Ovary (tissue), 3 donors: ENCODE measurements at regions not wholly inside any gene's neighbourhood (a gene's known extent, or its start where the extent isn't known, plus 50 kb on each side); places are given as distances from the start of the nearest gene placed in this dataset.

Experiments
- POLR2A ChIP-seq: fragments of 450-650 bp; IDR thresholded peaks from one replicate; pipeline ENCODE4 v1.6.1; 2017; ENCODE audit warnings: antibody characterized with exemption, mild to moderate bottlenecking, moderate library complexity
- TF ChIP-seq, protein P1 (sequence below), 3 donors: fragments of 450-650 bp in 2 of 3; fragments of 200-600 bp in 1 of 3; IDR thresholded peaks; one replicate each; pipeline versions ENCODE4 v1.5.1 to v1.8.0; 2016 to 2022; ENCODE audit warnings: antibody characterized with exemption in 3 of 3, mild to moderate bottlenecking in 1 of 3
- donor health status: DM: no; HTN: no; CAD: no.

DNA sequence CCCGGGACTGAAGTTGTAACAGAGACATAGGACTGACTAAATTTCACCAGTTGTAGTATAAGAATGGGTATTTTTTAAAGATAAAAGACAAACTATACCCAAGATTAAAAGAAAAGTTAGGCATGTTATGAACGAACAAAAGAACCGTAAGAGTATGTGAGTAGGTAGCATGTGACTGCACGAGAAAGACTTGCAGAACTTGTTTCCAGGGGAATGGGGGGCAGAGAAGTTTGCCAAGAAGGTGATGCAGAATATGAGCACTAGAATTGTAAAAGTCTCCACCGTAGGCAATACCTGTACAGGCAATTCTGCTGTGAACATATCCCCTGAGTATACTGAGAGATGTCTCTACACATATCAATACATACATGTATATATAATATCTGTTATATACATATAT lies 614.7 kb downstream of the PRELID2 start:
- TF ChIP-seq, protein P1, sequence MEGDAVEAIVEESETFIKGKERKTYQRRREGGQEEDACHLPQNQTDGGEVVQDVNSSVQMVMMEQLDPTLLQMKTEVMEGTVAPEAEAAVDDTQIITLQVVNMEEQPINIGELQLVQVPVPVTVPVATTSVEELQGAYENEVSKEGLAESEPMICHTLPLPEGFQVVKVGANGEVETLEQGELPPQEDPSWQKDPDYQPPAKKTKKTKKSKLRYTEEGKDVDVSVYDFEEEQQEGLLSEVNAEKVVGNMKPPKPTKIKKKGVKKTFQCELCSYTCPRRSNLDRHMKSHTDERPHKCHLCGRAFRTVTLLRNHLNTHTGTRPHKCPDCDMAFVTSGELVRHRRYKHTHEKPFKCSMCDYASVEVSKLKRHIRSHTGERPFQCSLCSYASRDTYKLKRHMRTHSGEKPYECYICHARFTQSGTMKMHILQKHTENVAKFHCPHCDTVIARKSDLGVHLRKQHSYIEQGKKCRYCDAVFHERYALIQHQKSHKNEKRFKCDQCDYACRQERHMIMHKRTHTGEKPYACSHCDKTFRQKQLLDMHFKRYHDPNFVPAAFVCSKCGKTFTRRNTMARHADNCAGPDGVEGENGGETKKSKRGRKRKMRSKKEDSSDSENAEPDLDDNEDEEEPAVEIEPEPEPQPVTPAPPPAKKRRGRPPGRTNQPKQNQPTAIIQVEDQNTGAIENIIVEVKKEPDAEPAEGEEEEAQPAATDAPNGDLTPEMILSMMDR (IDR thresholded peaks at IDR 0.05): no peak
- no peak for TF ChIP-seq POLR2A
